Mesenchymal stem cell (in vitro differentiated cells and primary cell): ENCODE measurements at regions not wholly inside any gene's neighbourhood (a gene's known extent, or its start where the extent isn't known, plus 50 kb on each side); places are given as distances from the start of the nearest gene placed in this dataset.

Source experiments
- DNase-seq: peaks from one replicate; pipeline ENCODE4 v3.0.0-alpha.2; 2013
- H2AFZ ChIP-seq: one replicate; pipeline ENCODE4 v1.6.1; 2013; ENCODE audit warnings: low read depth, mild to moderate bottlenecking, control low read depth, inconsistent platforms, low read length, moderate library complexity
- H2AK5ac ChIP-seq: 2 replicates; pipeline ENCODE4 v1.6.1; 2013; ENCODE audit warnings: low read length, moderate library complexity, mild to moderate bottlenecking, inconsistent platforms; ENCODE audit not compliant: severe bottlenecking
- H2BK120ac ChIP-seq: one replicate; pipeline ENCODE4 v1.6.1; 2013; ENCODE audit warnings: low read depth, mild to moderate bottlenecking, inconsistent platforms, low read length, moderate library complexity
- H2BK12ac ChIP-seq, 2 experiments: one replicate each; pipeline ENCODE4 v1.6.1; 2013; ENCODE audit warnings: inconsistent platforms in 2 of 2, low read length in 2 of 2, mild to moderate bottlenecking in 2 of 2, moderate library complexity in 2 of 2, control low read depth in 1 of 2
- H2BK15ac ChIP-seq: one replicate; pipeline ENCODE4 v1.6.1; 2013; ENCODE audit warnings: mild to moderate bottlenecking, low read depth, inconsistent platforms; ENCODE audit not compliant: poor library complexity, severe bottlenecking
- H2BK5ac ChIP-seq: 2 replicates; pipeline ENCODE4 v1.6.1; 2013; ENCODE audit warnings: low read depth, mild to moderate bottlenecking, low read length, control low read depth, inconsistent platforms; ENCODE audit not compliant: poor library complexity, severe bottlenecking
- H3K14ac ChIP-seq, 2 experiments: one replicate each; pipeline ENCODE4 v1.6.1; 2013; ENCODE audit warnings: inconsistent platforms in 2 of 2, low read length in 2 of 2, control low read depth in 1 of 2, mild to moderate bottlenecking in 1 of 2, moderate library complexity in 1 of 2
- H3K18ac ChIP-seq, 2 experiments: one replicate each; pipeline ENCODE4 v1.6.1; 2013; ENCODE audit warnings: inconsistent platforms in 2 of 2, low read length in 2 of 2, control low read depth in 1 of 2, low read depth in 1 of 2, mild to moderate bottlenecking in 1 of 2
- H3K23ac ChIP-seq, 2 experiments: one replicate each; pipeline ENCODE4 v1.6.1; 2013; ENCODE audit warnings: inconsistent platforms in 2 of 2, low read length in 2 of 2, mild to moderate bottlenecking in 2 of 2, moderate library complexity in 2 of 2, control low read depth in 1 of 2
- H3K27ac ChIP-seq: 2 replicates; pipeline ENCODE4 v1.5.1; 2013; ENCODE audit warnings: mild to moderate bottlenecking, moderate library complexity, low read length, control low read depth, inconsistent platforms; ENCODE audit not compliant: poor library complexity, severe bottlenecking
- H3K27me3 ChIP-seq, 2 experiments: 2 replicates each; pipeline versions ENCODE4 v1.6.1 to v1.7.0; 2013; ENCODE audit warnings: low read length in 2 of 2, mild to moderate bottlenecking in 2 of 2, moderate library complexity in 2 of 2, control low read depth in 1 of 2, inconsistent platforms in 1 of 2; ENCODE audit not compliant: control insufficient read depth in 1 of 2, insufficient read depth in 1 of 2
- H3K36me3 ChIP-seq, 2 experiments: 2 replicates each; pipeline versions ENCODE4 v1.6.1 to v1.7.0; 2013; ENCODE audit warnings: low read length in 2 of 2, control low read depth in 1 of 2, inconsistent platforms in 1 of 2, low read depth in 1 of 2, mild to moderate bottlenecking in 1 of 2; ENCODE audit not compliant: insufficient read depth in 2 of 2, control insufficient read depth in 1 of 2
- H3K4ac ChIP-seq, 2 experiments: one replicate each; pipeline ENCODE4 v1.6.1; 2013; ENCODE audit warnings: inconsistent platforms in 2 of 2, low read length in 2 of 2, mild to moderate bottlenecking in 2 of 2, moderate library complexity in 2 of 2, control low read depth in 1 of 2, low read depth in 1 of 2
- H3K4me1 ChIP-seq: 2 replicates; pipeline ENCODE4 v1.6.1; 2013; ENCODE audit warnings: low read depth, low read length, control low read depth; ENCODE audit not compliant: control insufficient read depth, insufficient read depth
- H3K4me2 ChIP-seq: 2 replicates; pipeline ENCODE4 v1.6.1; 2013; ENCODE audit warnings: low read length, mild to moderate bottlenecking, inconsistent platforms; ENCODE audit not compliant: poor library complexity, severe bottlenecking
- H3K4me3 ChIP-seq, 2 experiments: 2 replicates each; pipeline versions ENCODE4 v1.5.1 to v1.7.0; 2013; ENCODE audit warnings: low read length in 2 of 2, mild to moderate bottlenecking in 2 of 2, control low read depth in 1 of 2, low read depth in 1 of 2; ENCODE audit not compliant: insufficient read depth in 1 of 2
- H3K79me1 ChIP-seq: replicated peaks from 2 replicates; pipeline ENCODE4 v1.6.1; 2013; ENCODE audit warnings: mild to moderate bottlenecking, control low read depth, low read length, inconsistent platforms; ENCODE audit not compliant: poor library complexity, severe bottlenecking
- H3K9ac ChIP-seq: 2 replicates; pipeline ENCODE4 v1.7.0; 2013; ENCODE audit warnings: mild to moderate bottlenecking, low read length, moderate library complexity
- H3K9me3 ChIP-seq: 2 replicates; pipeline ENCODE4 v1.7.0; 2013; ENCODE audit warnings: mild to moderate bottlenecking, low read length; ENCODE audit not compliant: control insufficient read depth
- H4K8ac ChIP-seq: one replicate; pipeline ENCODE4 v1.6.1; 2013; ENCODE audit warnings: inconsistent platforms, mild to moderate bottlenecking, low read length, moderate library complexity
- H4K91ac ChIP-seq: one replicate; pipeline ENCODE4 v1.6.1; 2013; ENCODE audit warnings: mild to moderate bottlenecking, low read length, inconsistent platforms
- WGBS: methylation state at CpG from one replicate; pipeline ENCODE4 v1.1.7; 2013; ENCODE audit warnings: mixed read lengths; 5-methylcytosine and 5-hydroxymethylcytosine counted together

DNA sequence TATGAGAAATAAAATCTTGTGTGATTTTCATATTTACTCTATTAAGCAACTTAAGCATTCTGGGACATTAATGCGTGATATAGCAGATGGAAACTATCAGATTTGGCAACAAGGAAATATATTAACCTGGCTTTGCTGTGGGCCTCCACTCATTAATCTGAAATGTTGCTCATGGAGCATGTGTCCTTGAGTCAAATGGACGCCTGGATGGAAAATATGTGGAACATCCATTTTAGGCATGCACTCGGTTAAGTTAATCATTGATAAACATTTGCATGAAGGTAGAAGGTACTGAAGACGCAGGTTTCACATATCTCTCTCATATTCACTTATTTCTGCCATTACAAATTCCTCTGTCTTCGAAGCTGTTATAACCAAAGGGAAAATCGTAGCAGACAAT is 246.1 kb downstream of the NR2F2 start:
- no peak overlapping the region for H3K14ac ChIP-seq
- no peaks in the 10 kb centered on the region for H3K4me1 ChIP-seq
- H3K23ac ChIP-seq = no peak overlapping the region
- 88% methylated on average over 5 of the region's 6 CpGs for WGBS
- peaks cover 6% of the 10 kb centered on the region for H3K9me3 ChIP-seq
- no peak overlapping the region for H4K91ac ChIP-seq
- no peaks in the 10 kb centered on the region for H3K27me3 ChIP-seq
- no peaks in the 10 kb centered on the region for H3K79me1 ChIP-seq
- DNase-seq = no peak
- H3K18ac ChIP-seq = no peak overlapping the region
- no peak overlapping the region for H2AFZ ChIP-seq
- no peak overlapping the region for H2BK120ac ChIP-seq
- no peak overlapping the region for H2BK5ac ChIP-seq
- no peak overlapping the region for H3K27ac ChIP-seq
- H3K4me3 ChIP-seq = no peak overlapping the region
- no peaks in the 10 kb centered on the region for H3K36me3 ChIP-seq
- no peak overlapping the region for H3K4me2 ChIP-seq
- H2BK15ac ChIP-seq = no peak overlapping the region
- no peak overlapping the region for H3K9ac ChIP-seq
- no peak overlapping the region for H3K4ac ChIP-seq
- H4K8ac ChIP-seq = no peak overlapping the region
- H2BK12ac ChIP-seq = no peak overlapping the region
- H2AK5ac ChIP-seq = no peak overlapping the region

DNA sequence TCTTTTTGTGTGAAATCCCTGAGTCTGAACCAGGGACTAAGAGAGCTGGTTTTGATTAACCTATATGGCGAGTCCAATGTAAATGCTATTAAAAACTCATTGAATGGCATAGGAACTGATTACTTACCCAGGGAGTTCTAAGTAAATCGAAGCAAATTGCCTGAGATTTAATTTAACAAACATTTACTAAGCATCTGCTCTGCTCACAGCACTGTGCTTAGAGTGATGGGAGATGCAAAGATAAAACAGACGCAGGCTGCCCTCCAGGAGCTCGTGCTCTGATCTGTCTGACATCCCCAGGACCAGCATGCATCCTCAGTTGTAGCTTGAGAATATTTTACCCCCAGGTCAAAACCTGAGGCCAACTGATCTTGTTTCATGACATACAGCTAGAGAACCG is 247.9 kb downstream of the NR2F2 start:
- Histone ChIP-seq H3K4me2 (no peak overlapping the region), H4K91ac (no peak overlapping the region), H2BK120ac (no peak overlapping the region), H2AFZ (no peak overlapping the region), H2BK12ac (no peak overlapping the region), H3K4ac (no peak overlapping the region), H3K79me1 (no peaks in the 10 kb centered on the region), H2BK5ac (no peak overlapping the region), H2BK15ac (no peak overlapping the region), H2AK5ac (no peak overlapping the region), H3K4me3 (no peak overlapping the region), H3K4me1 (no peaks in the 10 kb centered on the region), H3K23ac (no peak overlapping the region), H3K27ac (no peak overlapping the region), H3K9me3 (no peaks in the 10 kb centered on the region), H3K27me3 (no peaks in the 10 kb centered on the region), H3K18ac (no peak overlapping the region), H4K8ac (no peak overlapping the region), H3K36me3 (no peaks in the 10 kb centered on the region), H3K9ac (no peak overlapping the region), H3K14ac (no peak overlapping the region)
- no peak for DNase-seq
- WGBS = 66% methylated on average over 4 of the region's 5 CpGs

DNA sequence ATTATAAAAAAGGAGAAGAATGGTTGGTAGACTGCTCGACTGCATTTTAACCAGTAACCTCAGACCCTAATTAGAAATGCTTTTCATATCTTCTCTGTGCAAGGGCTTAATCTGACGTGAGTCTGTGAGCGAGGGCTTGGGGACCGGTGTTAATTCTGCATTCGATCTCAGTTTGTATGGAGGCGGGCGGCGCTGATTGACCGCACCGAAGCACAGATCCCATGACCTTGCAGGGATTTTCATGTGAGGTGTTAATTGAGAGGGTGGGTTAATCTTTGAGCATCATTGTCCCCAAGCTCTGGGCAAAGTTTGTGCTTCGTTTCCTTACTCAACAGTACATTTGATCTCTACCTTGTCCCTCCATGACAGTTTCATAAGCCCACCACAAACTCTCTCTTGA is 250.9 kb downstream of the NR2F2 start:
- H2BK15ac ChIP-seq = no peak overlapping the region
- no peaks in the 10 kb centered on the region for H3K36me3 ChIP-seq
- no peaks in the 10 kb centered on the region for H3K79me1 ChIP-seq
- no peak overlapping the region for H3K4me3 ChIP-seq
- H3K4ac ChIP-seq = no peak overlapping the region
- H3K9ac ChIP-seq = no peak overlapping the region
- no peak overlapping the region for H2AK5ac ChIP-seq
- no peak overlapping the region for H3K18ac ChIP-seq
- no peak overlapping the region for H3K23ac ChIP-seq
- H2BK120ac ChIP-seq = no peak overlapping the region
- WGBS = 93% methylated on average over 8 of the region's 11 CpGs
- H3K14ac ChIP-seq = no peak overlapping the region
- H4K91ac ChIP-seq = no peak overlapping the region
- H3K4me2 ChIP-seq = no peak overlapping the region
- no peaks in the 10 kb centered on the region for H3K4me1 ChIP-seq
- DNase-seq = no peak
- H2BK5ac ChIP-seq = no peak overlapping the region
- H2AFZ ChIP-seq = no peak overlapping the region
- H3K9me3 ChIP-seq = no peaks in the 10 kb centered on the region
- no peaks in the 10 kb centered on the region for H3K27me3 ChIP-seq
- H4K8ac ChIP-seq = no peak overlapping the region
- no peak overlapping the region for H2BK12ac ChIP-seq
- no peak overlapping the region for H3K27ac ChIP-seq

DNA sequence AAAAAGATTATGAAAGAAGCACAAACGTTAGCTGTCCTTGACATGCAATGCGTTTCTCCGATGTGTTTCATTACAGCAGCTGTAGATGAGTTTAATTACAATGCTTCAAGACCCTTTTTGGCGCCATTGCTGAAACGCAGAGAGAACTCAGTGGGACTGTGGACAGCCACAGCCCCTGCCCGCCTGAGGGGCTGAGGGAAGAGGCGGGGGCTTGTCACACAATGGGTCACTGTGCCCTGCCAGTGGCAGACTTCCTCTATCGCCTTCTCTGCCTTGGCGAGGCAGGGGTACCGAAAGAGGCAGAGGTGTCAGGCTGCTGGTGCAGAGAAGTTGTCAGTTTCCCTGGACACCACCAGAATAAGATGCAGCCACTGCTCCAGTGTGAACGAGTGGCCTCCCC is 252.0 kb downstream of the NR2F2 start:
- no peak overlapping the region for H3K4ac ChIP-seq
- 91% methylated on average over 10 of the region's 11 CpGs for WGBS
- no peaks in the 10 kb centered on the region for H3K4me1 ChIP-seq

More for the DNA sequence above, 252.0 kb downstream of the NR2F2 start:
- Histone ChIP-seq H2BK15ac (no peak overlapping the region), H4K8ac (no peak overlapping the region), H2BK12ac (no peak overlapping the region), H3K79me1 (no peaks in the 10 kb centered on the region), H3K4me2 (no peak overlapping the region), H2BK120ac (no peak overlapping the region), H3K36me3 (no peaks in the 10 kb centered on the region), H3K9me3 (no peaks in the 10 kb centered on the region), H3K23ac (no peak overlapping the region), H2AK5ac (no peak overlapping the region), H3K4me3 (no peak overlapping the region), H3K14ac (no peak overlapping the region), H3K9ac (no peak overlapping the region), H4K91ac (no peak overlapping the region), H2BK5ac (no peak overlapping the region), H3K18ac (no peak overlapping the region), H3K27me3 (no peaks in the 10 kb centered on the region), H3K27ac (no peak overlapping the region), H2AFZ (no peak overlapping the region)
- DNase-seq = no peak
